NOMO-1 treated with dmso at 0.1 percent for 144 hours (cell line): ENCODE measurements at regions not wholly inside any gene's neighbourhood (a gene's known extent, or its start where the extent isn't known, plus 50 kb on each side); places are given as distances from the start of the nearest gene placed in this dataset.
A peak's percentile ranks its signal among the peaks of the same experiment; 100 is the strongest.

Source experiments
- DNase-seq: peaks from one replicate; lab custom pipeline; 2025; ENCODE audit not compliant: unreplicated experiment; lab: John Stamatoyannopoulos, UW

- no peak for DNase-seq
Observed at GRCh38 chr12:19941096-19941495, 427.2 kb upstream of the PDE3A start.

- no peak for DNase-seq
Observed at GRCh38 chr12:19945559-19946435, 422.5 kb upstream of the PDE3A start.

GRCh38 chr12:19946550-19946949 is 421.8 kb upstream of the PDE3A start:
- DNase-seq: no peak

- DNase-seq: no peak
Observed at GRCh38 chr12:19947344-19947743, 421.0 kb upstream of the PDE3A start.

DNA sequence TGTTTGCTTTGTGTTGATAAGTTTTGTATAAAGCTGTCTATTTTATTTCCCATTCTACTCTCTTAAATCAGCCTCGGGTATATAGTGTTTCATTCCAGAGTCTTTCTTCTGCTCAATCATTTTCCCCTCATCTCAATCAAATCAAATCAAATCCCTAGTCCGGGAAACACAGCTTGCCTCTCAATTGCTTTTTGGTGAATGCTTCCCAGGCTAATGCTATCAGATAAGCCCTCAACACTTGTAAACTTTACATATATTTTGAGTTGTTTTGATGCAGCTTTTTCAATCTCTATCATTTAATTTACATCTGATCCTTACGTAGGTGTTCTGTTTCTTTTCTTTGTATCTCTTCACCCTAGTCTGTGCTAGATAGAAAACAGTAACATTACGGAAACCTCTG is 416.7 kb upstream of the PDE3A start:
- no peak for DNase-seq

DNA sequence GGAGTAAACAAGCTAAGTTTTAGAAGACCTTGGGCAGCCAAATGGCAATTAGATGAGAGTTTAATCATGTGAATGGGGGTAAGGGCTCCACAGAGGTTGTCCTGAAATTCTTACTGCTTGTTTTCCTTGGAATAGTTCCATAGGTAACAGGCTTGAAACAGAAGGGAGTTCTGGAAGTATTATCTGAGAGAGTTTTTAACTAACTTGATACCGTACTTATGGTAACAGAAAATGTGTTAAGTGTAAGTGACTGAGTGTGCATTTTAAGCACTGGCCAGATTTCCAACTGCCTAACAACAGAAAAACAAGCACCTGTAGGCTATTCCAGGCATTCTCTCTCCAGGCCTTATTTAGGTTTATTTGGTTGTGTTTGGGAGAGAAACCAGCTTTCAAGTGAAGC is 414.6 kb upstream of the PDE3A start:
- DNase-seq: no peak

GRCh38 chr12:19954163-19954562 is 414.2 kb upstream of the PDE3A start:
- DNase-seq: no peak

DNA sequence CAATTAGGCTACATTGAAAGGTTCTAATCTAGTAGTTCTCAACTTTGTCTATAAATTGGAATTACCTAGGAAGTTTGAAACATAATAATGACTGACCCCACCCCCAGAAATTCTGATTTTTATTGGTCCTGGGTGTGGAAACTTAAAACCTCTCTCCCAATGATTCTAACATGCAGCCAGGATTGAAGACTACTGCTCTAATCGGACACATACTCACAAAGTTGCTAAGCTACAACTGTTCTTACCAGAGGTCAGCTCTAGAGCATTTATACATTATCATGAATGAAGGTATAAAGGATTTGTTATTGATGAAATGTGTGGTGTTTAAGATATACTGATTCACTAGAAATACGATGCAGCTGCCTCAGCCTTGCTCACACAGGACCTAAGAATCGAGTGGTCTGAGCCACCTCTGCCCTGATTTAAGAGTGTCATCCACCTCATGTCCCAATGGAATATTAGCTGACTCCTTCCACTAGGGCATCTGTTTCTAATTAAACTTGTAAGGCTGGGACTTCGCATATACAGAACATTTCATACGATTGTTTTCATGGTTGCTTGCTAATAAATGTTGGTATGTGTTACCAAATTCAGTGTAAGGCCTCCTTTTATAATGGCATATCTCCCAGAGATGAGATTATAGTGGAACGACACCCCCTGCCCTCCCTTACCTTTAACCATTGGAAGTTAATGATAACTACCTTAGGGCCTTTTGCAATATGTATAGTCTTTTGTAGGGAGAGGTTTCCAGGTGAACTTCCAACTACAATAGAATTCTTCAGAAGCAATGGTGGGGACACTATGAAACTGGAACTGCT is 410.8 kb upstream of the PDE3A start:
- DNase-seq: no peak

DNA sequence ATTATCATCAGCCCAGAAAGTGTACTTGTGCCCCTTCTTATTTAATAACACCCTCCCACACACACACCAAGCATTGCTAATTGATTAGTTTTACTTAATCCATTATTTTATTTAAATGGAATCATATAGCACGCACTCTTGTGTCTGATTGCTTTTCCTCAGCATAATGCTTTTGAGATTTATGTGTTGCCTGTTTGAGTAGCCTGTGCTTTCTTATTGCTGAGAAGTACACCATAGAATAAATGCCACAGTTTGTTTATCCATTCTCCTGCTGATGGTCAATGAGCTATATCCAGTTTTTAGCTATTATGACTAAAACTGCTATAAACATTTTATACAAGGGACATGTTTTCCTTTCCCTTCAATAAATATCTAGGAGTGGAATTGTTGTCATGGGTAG is 409.9 kb upstream of the PDE3A start:
- no peak for DNase-seq

- DNase-seq: no peak
Observed at GRCh38 chr12:19959353-19959752, 409.0 kb upstream of the PDE3A start.

DNA sequence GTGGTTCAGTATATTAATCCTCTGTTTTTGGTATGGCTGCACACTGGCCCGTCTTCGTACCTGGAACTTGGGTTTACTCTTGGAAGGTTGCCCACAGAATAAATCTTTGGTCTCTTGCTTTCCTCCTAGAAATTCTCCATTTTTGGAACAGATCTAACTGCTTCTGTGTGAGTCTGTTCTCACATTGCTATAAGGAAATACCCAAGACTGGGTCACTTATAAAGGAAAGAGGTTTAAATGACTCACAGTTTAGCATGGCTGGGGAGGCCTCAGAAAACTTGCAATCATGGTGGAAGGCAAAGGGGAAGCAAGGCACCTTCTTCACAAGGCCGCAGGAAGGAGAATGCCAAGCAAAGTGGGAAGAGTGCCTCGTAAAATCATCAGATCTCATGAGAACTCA is 407.8 kb upstream of the PDE3A start:
- DNase-seq: no peak

DNA sequence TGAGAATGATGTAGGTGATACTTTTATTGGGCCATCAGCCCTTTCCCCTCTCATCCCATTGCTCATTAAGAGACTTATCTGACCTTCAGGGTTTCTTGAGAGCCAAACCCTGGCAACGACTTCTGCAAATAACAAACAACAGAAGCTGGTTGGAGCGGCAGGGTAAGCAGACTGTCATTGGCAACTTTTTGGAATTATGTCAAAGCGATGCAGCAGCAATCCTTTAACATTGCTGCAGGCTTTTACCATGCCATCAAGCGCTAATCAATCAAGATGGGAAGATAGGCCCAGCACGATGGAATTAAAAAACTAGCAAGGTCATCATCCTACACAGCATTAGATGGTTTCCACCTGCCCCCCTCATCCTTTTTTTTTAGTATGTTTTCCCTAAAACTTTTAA is 406.1 kb upstream of the PDE3A start:
- DNase-seq: no peak

DNA sequence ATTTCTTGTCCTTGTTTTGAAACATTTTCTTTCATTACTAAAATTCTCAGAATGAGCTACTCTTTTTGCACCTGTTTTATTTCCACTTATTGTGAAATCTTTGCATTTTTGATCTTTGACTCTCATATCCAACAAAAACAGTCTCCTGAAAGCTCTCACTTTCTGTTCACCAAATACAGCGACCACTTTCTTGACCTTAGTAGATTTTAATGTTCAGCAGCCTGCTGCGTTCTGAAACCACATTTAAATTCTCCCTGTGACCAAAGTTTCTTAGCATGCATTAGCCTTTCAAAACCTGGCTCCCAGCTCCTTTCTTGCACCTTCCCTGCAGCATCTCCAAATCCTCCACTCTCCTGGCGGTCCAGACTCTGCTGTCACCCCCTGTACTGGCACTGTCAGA is 404.4 kb upstream of the PDE3A start:
- no peak for DNase-seq

DNA sequence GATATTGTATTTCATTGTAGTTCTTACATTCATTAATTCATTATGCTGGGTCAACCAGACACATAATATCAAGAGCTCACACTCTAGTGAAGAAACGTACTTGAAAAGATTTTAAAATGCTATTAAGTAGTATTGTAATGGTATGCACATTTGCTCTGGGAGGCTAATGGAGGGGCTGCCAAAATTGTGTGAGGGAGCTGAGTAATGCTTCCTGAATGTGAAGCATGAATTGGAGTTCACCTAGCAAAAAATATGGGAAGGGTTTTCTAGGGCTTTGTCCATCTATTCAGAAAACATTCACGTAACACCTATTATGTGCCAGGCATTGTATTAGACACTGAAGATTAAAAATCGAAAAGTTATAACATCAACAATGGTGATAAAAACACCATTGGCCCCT is 403.8 kb upstream of the PDE3A start:
- DNase-seq: no peak

DNA sequence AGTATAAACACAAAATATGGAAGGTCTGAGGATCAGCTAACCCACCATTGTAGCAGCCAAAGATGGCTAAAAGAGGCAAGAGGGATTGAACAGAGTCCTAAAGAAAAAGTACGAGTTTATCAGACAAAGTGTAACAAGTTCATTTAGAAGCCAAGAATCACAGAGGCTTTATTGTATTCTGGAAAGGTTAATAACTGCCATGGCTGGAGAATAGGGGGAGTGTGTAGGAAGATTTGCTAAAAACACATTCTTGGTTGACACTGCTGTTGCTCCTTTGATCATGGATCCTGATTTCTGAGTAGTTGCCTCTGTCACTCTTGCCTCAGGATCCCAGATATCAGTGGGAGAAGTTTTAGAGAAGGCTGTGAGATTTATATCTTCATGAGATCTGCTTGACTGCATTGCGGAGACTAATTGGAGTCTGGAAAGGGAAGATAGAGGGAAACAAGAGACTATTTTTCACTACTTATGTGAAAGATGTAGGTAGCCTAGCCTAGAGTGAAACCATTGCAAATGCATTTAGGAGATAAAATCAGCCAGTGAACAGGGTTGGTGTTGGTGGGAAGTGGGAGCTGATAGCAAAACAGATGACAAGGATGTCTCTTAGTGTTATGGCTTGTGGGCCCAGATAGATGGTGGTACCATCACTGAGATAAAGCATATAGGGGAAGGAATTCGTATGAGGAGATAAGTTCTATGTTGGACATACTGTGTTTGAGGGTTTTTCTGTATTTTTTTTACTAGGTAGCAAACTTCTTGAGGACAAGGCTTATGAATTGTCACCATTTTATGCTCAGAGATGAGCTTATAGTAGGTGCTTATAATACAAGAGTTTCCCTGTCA is 402.9 kb upstream of the PDE3A start:
- DNase-seq: no peak

DNA sequence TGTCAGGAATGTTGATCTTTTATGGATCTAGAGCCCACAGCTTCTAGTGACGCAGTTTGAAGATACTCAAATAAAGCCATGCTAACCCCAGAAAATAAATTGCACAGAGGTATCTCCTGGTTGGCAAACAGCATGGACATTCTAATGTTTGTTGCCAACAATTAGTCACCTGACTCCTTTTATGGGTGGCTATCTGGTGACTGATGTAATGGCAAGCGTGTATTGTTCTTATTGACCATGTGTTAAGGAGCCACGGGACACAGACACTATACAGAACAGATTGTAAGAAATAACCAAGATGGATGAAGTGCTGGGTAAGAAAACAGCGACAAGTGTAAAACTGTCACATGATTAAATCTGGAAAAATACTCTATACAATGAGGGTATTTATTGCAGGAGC is 401.3 kb upstream of the PDE3A start:
- no peak for DNase-seq

GRCh38 chr12:19967431-19967830 is 400.9 kb upstream of the PDE3A start:
- DNase-seq: peak; percentile 3

DNA sequence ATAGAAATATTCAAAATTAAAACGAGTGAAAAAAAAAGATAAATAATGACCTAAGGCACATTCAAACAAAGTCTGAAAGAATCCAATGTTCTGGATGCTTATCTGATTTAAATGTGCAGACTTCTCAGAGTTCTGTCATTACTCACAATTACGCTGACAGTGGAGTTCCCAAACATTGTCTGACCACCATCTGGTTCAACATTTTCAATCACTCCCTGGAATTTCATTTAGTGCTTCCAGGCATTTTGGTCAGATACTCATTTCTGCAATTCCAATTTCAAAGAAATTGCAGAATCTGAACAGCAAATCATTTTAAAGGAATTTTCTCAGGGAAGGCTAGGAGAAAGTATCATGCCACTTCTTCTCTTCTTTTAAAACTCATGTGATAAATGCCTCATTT is 398.2 kb upstream of the PDE3A start:
- DNase-seq: no peak

- no peak for DNase-seq
Observed at GRCh38 chr12:19970821-19971220, 397.5 kb upstream of the PDE3A start.

DNA sequence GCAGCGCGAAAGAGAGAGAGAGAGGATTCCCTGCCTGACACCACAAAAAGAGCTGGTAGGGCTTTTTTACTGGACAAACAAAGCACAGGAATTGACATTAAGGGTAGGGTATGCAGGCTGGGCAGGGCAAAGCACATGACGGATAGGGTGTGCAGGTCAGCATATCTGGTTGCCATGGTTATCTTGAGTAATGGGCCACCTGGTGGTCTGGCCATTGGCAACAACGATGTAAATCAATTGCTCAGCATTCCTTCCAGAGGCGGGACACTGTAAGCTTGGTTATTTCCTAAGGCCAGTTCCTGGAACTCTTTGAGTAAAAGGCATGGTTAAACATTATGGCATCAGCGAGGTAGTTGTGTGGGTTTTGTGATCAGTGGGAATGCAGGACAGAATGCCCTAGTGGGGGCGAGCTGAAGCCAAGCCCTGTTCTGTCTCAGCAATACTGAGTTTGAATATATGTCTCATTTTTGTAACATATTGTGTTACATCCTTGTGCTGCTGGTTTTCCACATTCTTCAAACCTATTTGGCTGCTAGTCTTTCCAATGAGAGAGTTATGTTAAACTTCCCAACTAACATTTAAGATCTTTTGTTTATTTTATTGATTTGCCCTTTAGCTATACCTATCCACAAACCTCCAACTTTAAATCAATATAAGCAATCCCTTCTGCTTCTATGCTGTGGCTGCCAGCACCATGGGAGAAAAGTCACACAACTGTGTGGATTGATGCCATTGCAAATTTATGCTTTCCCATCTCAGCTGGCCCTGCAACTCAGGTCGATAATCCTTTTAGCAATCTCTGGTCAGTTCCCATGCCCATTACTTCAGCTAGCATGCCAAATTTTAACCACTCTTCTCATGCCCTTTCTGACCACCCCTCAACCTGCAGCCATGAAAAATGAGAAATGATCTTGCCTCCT is 396.7 kb upstream of the PDE3A start:
- DNase-seq: no peak
